ENCODE measurements at regions not wholly inside any gene's neighbourhood (a gene's known extent, or its start where the extent isn't known, plus 50 kb on each side); places are given as distances from the start of the nearest gene placed in this dataset.

DNA sequence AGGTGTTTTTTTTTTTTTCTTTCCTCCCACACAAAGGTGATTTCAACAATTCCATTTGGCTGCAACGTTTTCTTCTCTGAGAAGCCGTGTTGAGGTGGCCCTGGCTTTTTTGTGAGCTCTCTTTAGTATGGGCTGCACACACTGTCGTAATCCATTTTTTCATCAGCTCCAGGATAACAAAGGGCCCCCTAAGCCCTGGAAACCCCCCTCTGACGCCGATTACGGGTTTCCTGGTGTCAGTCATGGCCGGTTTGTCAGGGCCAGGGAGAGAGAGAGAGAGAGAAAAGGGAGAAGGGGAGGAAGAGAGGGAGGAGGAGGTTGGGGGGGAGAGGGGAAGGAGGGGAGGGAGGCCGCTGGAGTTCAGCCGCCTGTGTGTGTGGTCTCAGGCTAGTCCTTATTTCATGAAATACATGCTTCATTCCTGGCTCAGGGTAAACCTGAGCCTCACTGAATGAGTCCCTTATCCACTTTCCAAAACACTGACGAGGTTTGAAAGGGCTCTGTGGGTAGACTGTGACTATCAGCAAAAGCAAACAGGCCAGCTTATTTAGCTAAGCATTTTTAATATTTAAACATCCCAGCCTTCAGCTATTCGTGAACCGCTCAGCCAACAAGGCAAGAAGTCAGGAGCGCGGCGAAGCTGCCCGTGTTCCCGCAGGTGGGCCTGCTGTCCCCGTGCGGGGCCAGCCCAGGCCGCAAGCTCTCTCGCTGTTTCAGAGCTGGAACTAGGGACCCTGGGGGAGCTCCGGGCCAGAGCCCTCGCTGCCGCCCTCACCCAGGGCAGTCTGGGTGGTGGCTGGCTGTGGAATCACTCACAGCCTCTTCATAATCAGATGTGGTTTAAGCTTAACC lies 172.8 kb downstream of the ERCC6L2 start:
- H3K4me1 ChIP-seq (ENCODE audit: control insufficient read depth, low read length): no peaks in the 10 kb centered on the region
- no peaks in the 10 kb centered on the region for H3K36me3 ChIP-seq (ENCODE audit: control insufficient read depth, low read length)
- no peaks in the 10 kb centered on the region for H4K20me1 ChIP-seq (ENCODE audit: control insufficient read depth, insufficient read depth, low read depth, low read length)
- H3K9me2 ChIP-seq (replicated peaks; ENCODE audit: control insufficient read depth, low read length): no peaks in the 10 kb centered on the region
- TF ChIP-seq EZH2phosphoT487 (IDR thresholded peaks at IDR 0.05; ENCODE audit: borderline replicate concordance, low read length): no peak
- no peak for TF ChIP-seq CTCF (IDR thresholded peaks at IDR 0.05; ENCODE audit: low read depth, low read length, poor library complexity, severe bottlenecking)
- H3F3A ChIP-seq (ENCODE audit: control insufficient read depth, insufficient read depth): no peaks in the 10 kb centered on the region
- no peak overlapping the region for H3K4me3 ChIP-seq (ENCODE audit: low read length)
- no peak overlapping the region for H3K4me2 ChIP-seq (ENCODE audit: low read length)
- no peaks in the 10 kb centered on the region for H3K79me2 ChIP-seq (ENCODE audit: control insufficient read depth, low read length)
- H3K27ac ChIP-seq (ENCODE audit: low read depth, low read length): no peak overlapping the region
- H3K27me3 ChIP-seq (ENCODE audit: control insufficient read depth, low read length): no peaks in the 10 kb centered on the region; the same call in 1 of the 2 replicates
- H3K9me3 ChIP-seq (ENCODE audit: control insufficient read depth, insufficient read depth, low read length): peaks cover 3% of the 10 kb centered on the region; the same call in 1 of the 2 replicates

GRCh38 chr9:96047741-96048103 lies 172.2 kb downstream of the ERCC6L2 start:
- peaks cover 3% of the 10 kb centered on the region; the same call in 1 of the 2 replicates for H3K9me3 ChIP-seq (ENCODE audit: control insufficient read depth, insufficient read depth, low read length)
- H3K27ac ChIP-seq (ENCODE audit: low read depth, low read length): no peak overlapping the region
- no peaks in the 10 kb centered on the region for H3K9me2 ChIP-seq (replicated peaks; ENCODE audit: control insufficient read depth, low read length)
- no peaks in the 10 kb centered on the region for H3K4me1 ChIP-seq (ENCODE audit: control insufficient read depth, low read length)
- TF ChIP-seq EZH2phosphoT487 (IDR thresholded peaks at IDR 0.05; ENCODE audit: borderline replicate concordance, low read length) (no peak), CTCF (IDR thresholded peaks at IDR 0.05; ENCODE audit: low read depth, low read length, poor library complexity, severe bottlenecking) (no peak)
- H3F3A ChIP-seq (ENCODE audit: control insufficient read depth, insufficient read depth): no peaks in the 10 kb centered on the region
- no peaks in the 10 kb centered on the region for H3K36me3 ChIP-seq (ENCODE audit: control insufficient read depth, low read length)
- H3K4me2 ChIP-seq (ENCODE audit: low read length): no peak overlapping the region
- H3K27me3 ChIP-seq (ENCODE audit: control insufficient read depth, low read length): no peaks in the 10 kb centered on the region; the same call in 1 of the 2 replicates
- H3K4me3 ChIP-seq (ENCODE audit: low read length): no peak overlapping the region
- H4K20me1 ChIP-seq (ENCODE audit: control insufficient read depth, insufficient read depth, low read depth, low read length): no peaks in the 10 kb centered on the region
- H3K79me2 ChIP-seq (ENCODE audit: control insufficient read depth, low read length): no peaks in the 10 kb centered on the region

- peaks cover 3% of the 10 kb centered on the region; the same call in 1 of the 2 replicates for H3K9me3 ChIP-seq (ENCODE audit: control insufficient read depth, insufficient read depth, low read length)
- no peaks in the 10 kb centered on the region for H4K20me1 ChIP-seq (ENCODE audit: control insufficient read depth, insufficient read depth, low read depth, low read length)
- H3K27me3 ChIP-seq (ENCODE audit: control insufficient read depth, low read length): no peaks in the 10 kb centered on the region; the same call in 1 of the 2 replicates
- no peak overlapping the region for H3K4me2 ChIP-seq (ENCODE audit: low read length)
- H3K4me1 ChIP-seq (ENCODE audit: control insufficient read depth, low read length): no peaks in the 10 kb centered on the region
- no peak overlapping the region for H3K27ac ChIP-seq (ENCODE audit: low read depth, low read length)
- H3K79me2 ChIP-seq (ENCODE audit: control insufficient read depth, low read length): no peaks in the 10 kb centered on the region
- H3K4me3 ChIP-seq (ENCODE audit: low read length): no peak overlapping the region
- H3K9me2 ChIP-seq (replicated peaks; ENCODE audit: control insufficient read depth, low read length): no peaks in the 10 kb centered on the region
- H3K36me3 ChIP-seq (ENCODE audit: control insufficient read depth, low read length): no peaks in the 10 kb centered on the region
- TF ChIP-seq EZH2phosphoT487 (IDR thresholded peaks at IDR 0.05; ENCODE audit: borderline replicate concordance, low read length): no peak
- no peak for TF ChIP-seq CTCF (IDR thresholded peaks at IDR 0.05; ENCODE audit: low read depth, low read length, poor library complexity, severe bottlenecking)
- H3F3A ChIP-seq (ENCODE audit: control insufficient read depth, insufficient read depth): no peaks in the 10 kb centered on the region
These were observed 171.7 kb downstream of the ERCC6L2 start for GRCh38 chr9:96047116-96047639.

Data from DOHH2 (cell line).